H9 (cell line): ENCODE measurements at regions not wholly inside any gene's neighbourhood (a gene's known extent, or its start where the extent isn't known, plus 50 kb on each side); places are given as distances from the start of the nearest gene placed in this dataset.

Experiments used
- DNase-seq: peaks from one replicate; pipeline ENCODE4 v3.0.0-alpha.2; 2017
- H2AFZ ChIP-seq: one replicate; pipeline ENCODE4 v1.6.1; 2013; ENCODE audit warnings: mild to moderate bottlenecking, low read length, control low read depth, moderate library complexity
- H2AK5ac ChIP-seq: 2 replicates; pipeline ENCODE4 v1.6.1; 2013; ENCODE audit warnings: low read length, control low read depth, mixed read lengths; ENCODE audit not compliant: insufficient read length
- H2BK120ac ChIP-seq: one replicate; pipeline ENCODE4 v1.6.1; 2013; ENCODE audit warnings: low read depth, mild to moderate bottlenecking, low read length, control low read depth, inconsistent platforms; ENCODE audit not compliant: poor library complexity, severe bottlenecking
- H2BK12ac ChIP-seq: 2 replicates; pipeline ENCODE4 v1.6.1; 2013; ENCODE audit warnings: low read length, control low read depth, mixed read lengths, low read depth; ENCODE audit not compliant: insufficient read length
- H2BK15ac ChIP-seq: 2 replicates; pipeline ENCODE4 v1.6.1; 2013; ENCODE audit warnings: low read depth, low read length, control low read depth
- H2BK20ac ChIP-seq: one replicate; pipeline ENCODE4 v1.6.1; 2013; ENCODE audit warnings: low read depth, mild to moderate bottlenecking, low read length, control low read depth, inconsistent platforms; ENCODE audit not compliant: poor library complexity, severe bottlenecking
- H2BK5ac ChIP-seq: 2 replicates; pipeline ENCODE4 v1.6.1; 2013; ENCODE audit warnings: low read length, control low read depth, mixed read lengths; ENCODE audit not compliant: insufficient read length
- H3K14ac ChIP-seq: 2 replicates; pipeline ENCODE4 v1.6.1; 2013; ENCODE audit warnings: low read length, control low read depth; ENCODE audit not compliant: insufficient read depth
- H3K18ac ChIP-seq: 2 replicates; pipeline ENCODE4 v1.6.1; 2013; ENCODE audit warnings: low read depth, mild to moderate bottlenecking, mixed read lengths, low read length, control low read depth; ENCODE audit not compliant: insufficient read length
- H3K23ac ChIP-seq: 2 replicates; pipeline ENCODE4 v1.6.1; 2013; ENCODE audit warnings: low read length, control low read depth, mixed read lengths, low read depth; ENCODE audit not compliant: insufficient read length
- H3K23me2 ChIP-seq: 2 replicates; pipeline ENCODE4 v1.6.1; 2013; ENCODE audit warnings: low read depth, mild to moderate bottlenecking, mixed read lengths, low read length, control low read depth; ENCODE audit not compliant: insufficient read length, poor library complexity, severe bottlenecking
- H3K27ac ChIP-seq: 2 replicates; pipeline ENCODE4 v1.5.1; 2013; ENCODE audit warnings: low read length, control low read depth, mixed read lengths, low read depth; ENCODE audit not compliant: insufficient read length
- H3K27me3 ChIP-seq: 2 replicates; pipeline ENCODE4 v1.6.1; 2013; ENCODE audit warnings: low read length, control low read depth, inconsistent platforms; ENCODE audit not compliant: insufficient read depth
- H3K4ac ChIP-seq: 2 replicates; pipeline ENCODE4 v1.6.1; 2013; ENCODE audit warnings: low read depth, mild to moderate bottlenecking, control low read depth, inconsistent platforms, low read length, moderate library complexity
- H3K4me1 ChIP-seq: 2 replicates; pipeline ENCODE4 v1.6.1; 2013; ENCODE audit warnings: low read length, control low read depth, inconsistent platforms; ENCODE audit not compliant: insufficient read depth
- H3K4me2 ChIP-seq: 2 replicates; pipeline ENCODE4 v1.6.1; 2013; ENCODE audit warnings: low read length, control low read depth, mixed read lengths; ENCODE audit not compliant: insufficient read length, insufficient read depth
- H3K56ac ChIP-seq: 2 replicates; pipeline ENCODE4 v1.6.1; 2013; ENCODE audit warnings: low read depth, mild to moderate bottlenecking, mixed read lengths, low read length, control low read depth; ENCODE audit not compliant: insufficient read length
- H3K79me1 ChIP-seq: 2 replicates; pipeline ENCODE4 v1.6.1; 2013; ENCODE audit warnings: low read depth, mild to moderate bottlenecking, moderate library complexity, low read length, control low read depth, inconsistent platforms; ENCODE audit not compliant: insufficient read depth, poor library complexity, severe bottlenecking
- H3K79me2 ChIP-seq: 2 replicates; pipeline ENCODE4 v1.6.1; 2013; ENCODE audit warnings: low read length, control low read depth, inconsistent platforms; ENCODE audit not compliant: insufficient read depth
- H3K9ac ChIP-seq: 2 replicates; pipeline ENCODE4 v1.6.1; 2013; ENCODE audit warnings: low read length, control low read depth, mixed read lengths; ENCODE audit not compliant: insufficient read length; ENCODE audit errors: extremely low read depth
- H3K9me3 ChIP-seq: one replicate; pipeline ENCODE4 v1.6.1; 2013; ENCODE audit warnings: low read depth, low read length, inconsistent platforms; ENCODE audit not compliant: control insufficient read depth
- H3T11ph ChIP-seq: one replicate; pipeline ENCODE4 v1.6.1; 2013; ENCODE audit warnings: mild to moderate bottlenecking, low read length, control low read depth, inconsistent platforms
- H4K20me1 ChIP-seq: one replicate; pipeline ENCODE4 v1.6.1; 2013; ENCODE audit not compliant: control insufficient read depth, insufficient read length, insufficient read depth
- H4K5ac ChIP-seq: 2 replicates; pipeline ENCODE4 v1.6.1; 2013; ENCODE audit warnings: low read depth, mild to moderate bottlenecking, mixed read lengths, low read length, control low read depth; ENCODE audit not compliant: insufficient read length
- H4K8ac ChIP-seq: replicated peaks from 2 replicates; pipeline ENCODE4 v1.6.1; 2013; ENCODE audit warnings: low read length, control low read depth, mixed read lengths, low read depth; ENCODE audit not compliant: insufficient read length
- H4K91ac ChIP-seq: 2 replicates; pipeline ENCODE4 v1.6.1; 2013; ENCODE audit warnings: low read depth, mild to moderate bottlenecking, moderate library complexity, mixed read lengths, low read length, control low read depth; ENCODE audit not compliant: insufficient read length
- H3K27ac Mint-ChIP-seq, 3 experiments: 2 replicates in 2 of 3; 3 replicates in 1 of 3; pipeline ENCODE4 v1.8.0; 2020 to 2021; ENCODE audit warnings: mixed read lengths in 3 of 3, mild to moderate bottlenecking in 1 of 3, moderate library complexity in 1 of 3
- H3K27me3 Mint-ChIP-seq: 2 replicates; pipeline ENCODE4 v1.8.0; 2021; ENCODE audit warnings: low read depth, mild to moderate bottlenecking, moderate library complexity, mixed read lengths
- H3K36me3 Mint-ChIP-seq, 3 experiments: 2 replicates in 2 of 3; 3 replicates in 1 of 3; pipeline ENCODE4 v1.8.0; 2020 to 2021; ENCODE audit warnings: low read depth in 3 of 3, mixed read lengths in 3 of 3; ENCODE audit not compliant: insufficient read depth in 1 of 3
- H3K4me1 Mint-ChIP-seq, 2 experiments: 2 replicates each; pipeline ENCODE4 v1.8.0; 2020; ENCODE audit warnings: mixed read lengths in 2 of 2
- H3K4me3 Mint-ChIP-seq, 2 experiments: 2 replicates in 1 of 2; 3 replicates in 1 of 2; pipeline ENCODE4 v1.8.0; 2020 to 2021; ENCODE audit warnings: mild to moderate bottlenecking in 2 of 2, mixed read lengths in 2 of 2, moderate library complexity in 1 of 2
- H3K9me3 Mint-ChIP-seq, 2 experiments: 2 replicates in 1 of 2; 3 replicates in 1 of 2; pipeline ENCODE4 v1.8.0; 2020; ENCODE audit warnings: mild to moderate bottlenecking in 2 of 2, mixed read lengths in 2 of 2, moderate library complexity in 1 of 2
- WGBS: extraction: QIAGEN DNeasy Blood & Tissue Kit; methylation state at CpG from one replicate; pipeline ENCODE4 v1.1.7; 2013; ENCODE audit warnings: missing lambda C conversion rate, low lambda C conversion rate, mixed read lengths; ENCODE audit not compliant: insufficient read length; ENCODE audit errors: extremely low coverage; 5-methylcytosine and 5-hydroxymethylcytosine counted together
- TF ChIP-seq, protein P1 (sequence below): fragments of 200-600 bp; sonication (generic); conservative IDR thresholded peaks from 3 replicates; pipeline ENCODE4 v1.8.0; 2021; ENCODE audit warnings: antibody characterized with exemption, mild to moderate bottlenecking

GRCh38 chr1:87937831-87938395, 609.2 kb downstream of the LMO4 start:
- no peak overlapping the region for H2BK12ac ChIP-seq
- H3K27ac ChIP-seq, result no peak overlapping the region
- no peaks in the 10 kb centered on the region for H3K79me1 ChIP-seq
- H2BK15ac ChIP-seq, result no peak overlapping the region
- no peak overlapping the region for H3K56ac ChIP-seq
- H3K27me3 ChIP-seq, result no peaks in the 10 kb centered on the region
- Mint-ChIP-seq H3K27me3 (0 out of 2 replicates have a peak, but pooled peaks cover under 1% of the 10 kb centered on the region), H3K4me1 (peaks cover 24 to 28% of the 10 kb centered on the region in 2 experiments), H3K27ac (no peak overlapping the region), H3K9me3 (no peaks in the 10 kb centered on the region; a peak in 1 of 5 replicates), H3K36me3 (peaks cover 0 to 7% (median 0%) of the 10 kb centered on the region in 3 experiments; a peak in 3 of 7 replicates), H3K4me3 (no peak overlapping the region)
- no peak overlapping the region for H3K14ac ChIP-seq
- no peak overlapping the region for H2BK20ac ChIP-seq
- H3T11ph ChIP-seq, result no peak overlapping the region
- no peaks in the 10 kb centered on the region for H3K23me2 ChIP-seq
- H2BK120ac ChIP-seq, result no peak overlapping the region
- no peaks in the 10 kb centered on the region for H3K79me2 ChIP-seq
- H2AK5ac ChIP-seq, result no peak overlapping the region
- no peaks in the 10 kb centered on the region for H3K9me3 ChIP-seq
- DNase-seq, result no peak
- no peak overlapping the region for H4K5ac ChIP-seq
- TF ChIP-seq, protein P1, sequence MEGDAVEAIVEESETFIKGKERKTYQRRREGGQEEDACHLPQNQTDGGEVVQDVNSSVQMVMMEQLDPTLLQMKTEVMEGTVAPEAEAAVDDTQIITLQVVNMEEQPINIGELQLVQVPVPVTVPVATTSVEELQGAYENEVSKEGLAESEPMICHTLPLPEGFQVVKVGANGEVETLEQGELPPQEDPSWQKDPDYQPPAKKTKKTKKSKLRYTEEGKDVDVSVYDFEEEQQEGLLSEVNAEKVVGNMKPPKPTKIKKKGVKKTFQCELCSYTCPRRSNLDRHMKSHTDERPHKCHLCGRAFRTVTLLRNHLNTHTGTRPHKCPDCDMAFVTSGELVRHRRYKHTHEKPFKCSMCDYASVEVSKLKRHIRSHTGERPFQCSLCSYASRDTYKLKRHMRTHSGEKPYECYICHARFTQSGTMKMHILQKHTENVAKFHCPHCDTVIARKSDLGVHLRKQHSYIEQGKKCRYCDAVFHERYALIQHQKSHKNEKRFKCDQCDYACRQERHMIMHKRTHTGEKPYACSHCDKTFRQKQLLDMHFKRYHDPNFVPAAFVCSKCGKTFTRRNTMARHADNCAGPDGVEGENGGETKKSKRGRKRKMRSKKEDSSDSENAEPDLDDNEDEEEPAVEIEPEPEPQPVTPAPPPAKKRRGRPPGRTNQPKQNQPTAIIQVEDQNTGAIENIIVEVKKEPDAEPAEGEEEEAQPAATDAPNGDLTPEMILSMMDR, result no peak
- no peaks in the 10 kb centered on the region for H4K20me1 ChIP-seq
- no peak overlapping the region for H3K23ac ChIP-seq
- no peak overlapping the region for H3K4me2 ChIP-seq
- no peaks in the 10 kb centered on the region; the same call in 1 of the 2 replicates for H3K4me1 ChIP-seq
- no peak overlapping the region for H3K18ac ChIP-seq
- no peak overlapping the region for H3K4ac ChIP-seq
- H2BK5ac ChIP-seq, result no peak overlapping the region
- H2AFZ ChIP-seq, result no peak overlapping the region
- H4K91ac ChIP-seq, result no peak overlapping the region
- no peak overlapping the region for H3K9ac ChIP-seq
- WGBS, result no CpG with 5 or more reads among the region's 3 CpGs
- no peak overlapping the region for H4K8ac ChIP-seq
